RPMI7951 (cell line): ENCODE measurements at regions not wholly inside any gene's neighbourhood (a gene's known extent, or its start where the extent isn't known, plus 50 kb on each side); places are given as distances from the start of the nearest gene placed in this dataset.
A peak's percentile ranks its signal among the peaks of the same experiment; 100 is the strongest.
"Not testable (repeated sequence)": the region's sequence is repeated elsewhere in the genome, so short reads cannot be mapped to it uniquely, and the experiment has no call there.

Experiments used
- DNase-seq: peaks from one replicate; pipeline ENCODE4 v3.0.0-alpha.2; 2012; ENCODE audit warnings: low read depth

DNA sequence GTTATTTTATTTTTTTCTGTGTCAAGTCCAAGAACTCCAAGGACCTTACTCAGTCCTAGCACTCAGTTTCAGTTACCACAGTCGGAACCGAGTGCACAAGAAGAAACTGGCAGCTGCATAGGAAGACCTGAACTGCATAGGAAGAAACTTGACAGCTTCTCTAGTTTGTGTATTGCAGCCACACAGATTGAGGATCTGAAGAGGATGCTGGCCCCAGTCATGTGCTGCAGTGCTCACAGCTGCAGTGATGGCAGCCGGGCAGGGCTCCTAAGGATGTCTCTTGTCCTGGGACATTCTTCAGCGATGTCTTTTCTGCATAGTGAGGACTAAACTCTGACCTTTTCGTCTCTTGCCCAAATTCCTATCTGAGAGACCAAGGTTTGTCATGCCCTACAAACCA is 261.2 kb downstream of the STIM2 start:
- no peak for DNase-seq

DNA sequence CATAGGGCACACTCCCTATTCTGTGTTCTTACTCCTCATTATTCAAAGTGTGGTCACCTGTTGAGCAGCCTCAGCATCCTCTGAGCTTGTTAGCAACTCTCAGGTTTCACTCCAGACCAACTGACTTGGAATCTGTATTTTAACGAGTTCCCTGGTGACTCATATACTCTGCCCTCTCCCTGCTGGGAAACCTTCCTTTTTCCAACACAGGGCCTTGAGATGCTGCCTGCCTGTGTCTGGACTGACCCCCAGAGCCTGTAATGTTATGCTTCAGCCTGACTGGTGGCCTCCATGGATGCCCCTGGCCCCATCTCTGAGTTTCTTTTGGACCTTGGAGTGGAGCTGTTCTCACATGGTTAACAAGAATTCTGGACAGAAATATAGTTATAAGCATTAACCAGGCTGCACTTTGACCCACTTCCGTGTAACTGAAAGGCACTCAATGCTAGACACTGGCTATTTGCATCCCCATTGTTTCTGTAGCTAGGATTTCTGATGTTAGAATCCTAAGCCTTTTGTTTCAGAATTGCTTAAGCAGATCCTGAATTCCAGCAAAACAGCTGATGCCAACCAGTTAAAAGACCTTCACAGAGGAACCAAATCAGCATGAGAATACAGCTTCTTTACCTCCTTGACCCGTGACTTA is 262.6 kb downstream of the STIM2 start:
- DNase-seq, result no peak

DNA sequence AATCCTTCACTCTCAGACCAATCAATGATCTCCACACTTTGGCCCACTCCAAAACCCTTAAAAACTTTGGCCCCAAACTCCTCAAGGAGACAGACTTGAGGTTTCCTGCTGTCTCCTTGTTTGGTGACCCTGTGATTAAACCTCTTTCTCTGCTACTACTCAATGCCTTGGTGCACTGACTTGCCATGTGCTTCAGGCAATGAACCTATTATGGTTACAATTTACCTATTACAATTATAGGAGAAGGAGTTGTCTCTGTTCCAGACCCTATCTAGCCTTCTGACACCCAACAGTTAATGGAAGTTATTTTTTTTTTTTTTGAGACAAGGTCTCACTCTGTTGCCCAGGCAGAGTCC is 263.1 kb downstream of the STIM2 start:
- DNase-seq, result no peak

DNA sequence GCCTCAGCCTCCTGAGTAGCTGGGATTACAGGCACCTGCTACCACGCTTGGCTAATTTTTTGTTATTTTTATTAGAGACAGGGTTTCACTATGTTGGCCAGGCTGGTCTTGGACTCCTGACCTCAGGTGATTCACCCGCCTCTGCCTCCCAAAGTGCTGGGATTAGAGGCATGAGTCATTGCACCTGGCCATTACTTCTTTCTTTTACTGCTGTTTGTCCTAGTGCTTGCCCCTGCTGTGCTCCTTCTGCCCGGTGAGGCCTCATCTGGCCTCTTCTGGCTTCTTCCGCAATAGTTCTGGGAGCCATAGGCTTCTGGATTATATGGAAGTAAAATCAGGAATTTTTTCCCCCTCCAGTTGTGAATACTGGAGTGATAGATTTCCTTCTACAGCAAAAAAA is 266.3 kb downstream of the STIM2 start:
- DNase-seq, result not testable (repeated sequence)

DNA sequence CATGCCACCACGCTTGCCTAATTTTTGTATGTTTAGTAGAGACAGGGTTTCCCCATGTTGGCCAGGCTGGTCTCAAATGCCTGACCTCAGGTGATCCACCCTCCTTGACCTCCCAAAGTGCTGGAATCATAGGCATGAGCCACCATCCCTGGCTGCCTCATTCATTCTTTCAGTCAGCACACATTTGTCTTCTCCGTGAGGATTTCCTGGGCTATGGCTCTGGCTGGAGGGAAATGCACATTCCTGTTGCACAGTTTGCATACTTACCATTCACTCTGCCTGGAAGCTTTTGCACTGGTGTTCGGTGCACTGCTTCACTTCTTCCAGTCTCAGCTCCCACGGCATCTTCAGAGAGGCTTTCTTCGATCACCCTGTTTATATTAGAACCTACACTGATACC is 267.8 kb downstream of the STIM2 start:
- no peak for DNase-seq

DNA sequence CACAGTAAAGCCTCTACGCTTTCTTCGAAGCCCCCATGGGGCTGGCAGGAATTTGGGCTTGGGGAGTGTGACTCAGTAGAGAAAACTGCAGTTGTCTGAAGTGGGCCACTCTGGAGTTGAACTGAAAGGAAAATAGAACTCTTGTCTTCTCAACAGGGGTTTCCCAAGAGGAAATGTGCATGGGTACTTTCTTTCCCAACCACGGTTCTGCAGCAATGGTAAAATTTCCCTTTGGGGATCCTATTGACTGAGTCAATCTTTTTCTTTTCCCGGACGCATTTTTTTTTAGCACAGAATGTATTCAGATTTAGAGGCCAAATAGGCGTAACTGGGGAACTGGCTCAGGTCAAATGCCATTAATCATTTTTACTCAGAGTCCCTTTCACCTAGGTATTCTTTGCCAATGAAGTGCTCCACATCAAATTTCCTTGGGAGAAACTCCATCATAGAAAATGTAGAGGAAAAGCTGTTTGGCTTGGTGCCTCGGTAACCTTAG is 269.3 kb downstream of the STIM2 start:
- DNase-seq, result peak; percentile 8

DNA sequence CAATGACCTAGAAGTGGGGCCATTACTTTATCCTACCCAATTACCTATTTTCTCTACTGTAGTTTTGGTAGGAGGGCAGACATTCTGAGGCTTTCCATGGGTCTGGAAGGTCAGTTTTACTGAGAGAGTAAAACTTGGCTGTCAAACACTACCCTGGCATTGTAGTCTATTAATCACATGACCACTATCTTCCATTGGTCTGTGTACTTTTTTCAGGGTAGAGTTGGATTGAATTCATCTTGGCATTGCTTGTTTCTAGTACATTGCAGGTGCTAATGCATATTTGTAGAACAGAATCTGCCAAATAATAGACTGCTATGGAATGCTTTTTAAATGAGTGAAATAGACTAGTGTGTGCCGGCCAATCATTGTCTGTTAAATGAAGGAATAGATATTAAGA is 271.9 kb downstream of the STIM2 start:
- no peak for DNase-seq

DNA sequence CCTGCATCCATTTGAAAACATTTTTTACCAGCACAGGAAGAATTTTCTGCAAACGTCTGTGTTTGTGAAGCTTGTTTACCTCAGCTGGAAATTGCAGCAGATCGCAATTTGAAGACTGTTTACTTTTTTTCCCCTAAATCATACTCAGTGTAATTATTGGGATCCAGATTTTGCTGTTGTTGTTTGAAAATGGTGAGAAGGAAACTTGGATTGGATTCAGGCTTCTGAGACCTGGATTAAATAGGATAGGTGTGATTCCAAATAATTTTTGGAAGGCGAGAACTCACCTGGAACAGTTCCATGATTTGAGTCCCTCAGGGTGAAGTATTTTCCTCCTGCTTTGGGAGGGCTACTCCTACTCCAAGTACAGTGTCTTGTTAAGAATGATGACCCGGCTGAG is 279.8 kb downstream of the STIM2 start:
- DNase-seq, result no peak

DNA sequence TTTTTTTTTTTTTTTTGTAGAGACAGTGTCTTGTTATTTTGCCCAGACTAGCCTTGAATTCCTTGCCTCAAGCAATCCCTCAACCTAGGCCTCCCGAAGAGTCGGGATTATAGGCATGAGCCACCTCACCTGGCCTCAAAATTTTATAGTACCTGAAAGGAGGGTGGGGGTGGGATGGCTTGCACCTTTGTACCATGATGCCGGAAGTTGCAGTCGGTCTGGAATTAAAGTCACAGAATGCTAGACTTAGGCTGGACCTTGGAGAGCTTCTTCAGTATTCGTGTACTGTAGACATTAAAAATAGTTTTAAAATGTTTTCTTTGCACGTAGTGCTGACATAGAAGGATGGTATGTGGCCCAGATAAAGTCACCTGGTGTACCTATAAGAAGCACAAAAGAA is 280.9 kb downstream of the STIM2 start:
- no peak for DNase-seq

DNA sequence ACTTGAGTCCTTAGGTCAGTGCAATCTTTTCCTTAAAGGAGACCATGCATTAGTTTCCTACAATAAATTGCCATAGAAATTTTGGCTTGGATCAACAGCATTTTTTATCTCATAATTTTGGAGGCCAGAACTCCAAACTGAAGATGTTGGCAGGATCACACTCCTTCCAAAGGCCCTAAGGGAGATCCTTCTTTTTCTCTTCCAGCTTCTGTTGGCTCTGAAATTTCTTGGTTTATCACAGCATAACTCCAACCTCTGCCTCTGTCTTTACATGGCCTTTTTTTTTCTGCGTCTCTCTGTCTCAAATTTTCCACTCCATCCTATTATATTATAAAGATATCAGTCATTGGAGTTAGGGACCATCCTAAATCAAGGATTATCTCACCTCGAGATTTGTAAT is 282.2 kb downstream of the STIM2 start:
- no peak for DNase-seq

DNA sequence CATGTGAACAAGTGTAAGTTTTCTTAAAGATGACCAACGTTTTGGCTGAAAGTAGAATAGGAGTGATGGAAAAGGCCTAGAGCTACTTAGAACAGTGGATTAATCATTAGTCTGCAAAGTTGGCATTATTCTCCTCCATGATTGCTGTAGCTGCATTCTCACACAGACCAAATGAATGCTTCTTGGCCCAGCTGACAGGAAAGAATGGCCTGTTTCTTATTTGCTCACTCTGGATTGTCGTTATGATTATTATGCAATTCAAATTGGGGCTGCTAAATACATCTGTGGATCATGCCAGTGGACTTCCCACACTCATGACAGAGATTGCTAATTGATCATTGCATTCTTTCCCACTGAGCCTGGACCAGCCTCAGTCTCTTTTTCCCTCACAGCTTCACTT is 285.0 kb downstream of the STIM2 start:
- no peak for DNase-seq

DNA sequence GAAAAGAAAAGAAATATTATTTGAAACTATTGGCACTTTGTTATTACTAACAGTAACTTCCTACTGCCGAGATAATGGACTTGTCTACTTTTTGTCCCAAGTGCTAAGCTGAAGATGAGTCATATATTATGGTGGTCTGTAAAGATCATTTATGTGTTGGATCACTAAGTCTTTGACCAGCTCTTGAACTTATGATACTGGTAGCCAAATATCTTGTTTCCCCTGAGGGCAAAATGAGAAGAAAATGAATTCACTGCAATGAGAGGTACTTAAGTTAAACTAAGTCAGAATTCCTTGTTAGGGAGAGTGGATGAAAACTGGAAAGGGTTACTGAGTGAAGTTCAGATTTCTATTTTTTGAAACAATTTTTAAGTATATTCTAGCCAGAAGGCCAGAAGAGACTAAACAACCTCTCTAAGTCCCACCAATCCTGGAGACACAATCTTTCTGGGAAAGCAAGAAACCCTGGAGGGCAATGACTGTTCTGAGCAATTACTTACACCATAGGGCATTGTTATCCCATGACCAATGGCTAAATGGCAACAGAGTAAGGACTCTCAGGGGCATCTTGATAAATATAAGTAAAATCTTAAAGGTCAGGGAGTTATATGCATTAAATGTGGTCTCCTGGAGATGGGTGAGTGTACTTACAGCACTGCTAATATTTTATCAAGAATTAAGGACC is 287.7 kb downstream of the STIM2 start:
- peak; percentile 27 for DNase-seq

DNA sequence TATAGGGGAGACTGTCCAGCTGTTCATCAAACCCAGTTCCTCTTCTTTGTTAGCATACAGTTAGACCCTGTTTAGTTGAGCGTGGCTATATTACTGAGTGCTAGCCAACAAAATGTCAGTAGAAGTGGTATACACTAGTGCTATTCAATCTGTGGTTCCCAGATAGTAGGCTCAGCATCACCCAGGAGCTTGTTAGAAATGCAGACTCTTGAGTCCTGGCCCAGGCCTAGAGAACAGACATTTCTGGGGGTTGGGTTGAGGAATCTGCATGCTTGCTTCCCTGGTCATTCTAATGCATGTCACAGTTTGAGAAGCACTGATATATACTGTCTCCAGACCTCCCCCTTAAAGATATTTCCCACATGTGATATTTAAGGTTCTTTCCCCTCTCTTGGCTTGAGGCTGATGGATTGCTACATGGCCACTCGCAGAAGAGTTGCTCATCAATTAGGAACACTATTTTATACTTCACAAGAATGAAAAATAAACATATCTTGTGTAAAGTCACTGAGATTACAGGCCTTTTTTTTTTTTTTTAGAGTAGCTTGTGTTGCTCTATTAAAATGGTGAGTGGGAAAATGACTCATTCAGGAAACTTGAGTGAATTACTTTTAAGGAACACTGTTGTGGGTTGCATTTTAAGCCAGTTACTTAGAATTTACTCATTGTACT is 289.0 kb downstream of the STIM2 start:
- peak; percentile 28 for DNase-seq

DNA sequence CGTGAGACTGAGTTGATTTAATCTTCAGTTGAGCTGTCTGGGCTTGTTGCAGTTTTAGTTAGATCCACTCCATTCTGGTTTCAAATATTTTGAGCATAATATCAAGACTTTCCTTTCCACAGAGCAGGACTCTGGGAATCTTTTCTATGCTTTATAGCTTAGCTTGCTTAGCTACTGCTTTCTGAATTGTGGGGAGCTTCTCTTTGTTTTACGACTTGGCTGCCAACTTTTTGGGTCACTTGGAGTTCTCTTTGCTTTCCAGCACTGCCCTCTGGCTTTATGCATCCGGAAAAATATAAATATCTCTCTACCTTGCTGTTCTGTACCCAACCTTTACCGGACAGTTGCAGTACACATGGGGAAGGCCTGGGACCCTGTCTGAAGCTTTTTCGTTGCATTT is 292.1 kb downstream of the STIM2 start:
- DNase-seq, result no peak

DNA sequence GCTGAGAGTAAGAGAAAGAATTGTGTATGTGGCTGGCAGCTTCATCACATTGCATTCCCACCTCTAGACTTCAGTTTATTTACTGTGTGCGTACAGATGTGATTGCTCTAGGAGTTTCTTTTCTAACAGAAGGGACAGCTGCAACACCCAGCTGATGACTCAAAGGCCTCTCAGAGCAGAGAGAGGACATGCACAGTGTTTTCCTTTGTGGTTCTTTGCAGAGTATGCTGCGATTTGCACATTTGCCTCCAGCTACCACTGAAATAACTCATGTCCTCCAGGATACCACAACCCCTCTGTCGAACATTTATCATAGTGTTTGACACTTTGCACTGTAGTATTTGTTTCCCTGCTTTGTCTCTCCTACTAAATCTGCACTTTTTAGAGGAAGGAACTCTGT is 294.1 kb downstream of the STIM2 start:
- DNase-seq, result peak; percentile 62

DNA sequence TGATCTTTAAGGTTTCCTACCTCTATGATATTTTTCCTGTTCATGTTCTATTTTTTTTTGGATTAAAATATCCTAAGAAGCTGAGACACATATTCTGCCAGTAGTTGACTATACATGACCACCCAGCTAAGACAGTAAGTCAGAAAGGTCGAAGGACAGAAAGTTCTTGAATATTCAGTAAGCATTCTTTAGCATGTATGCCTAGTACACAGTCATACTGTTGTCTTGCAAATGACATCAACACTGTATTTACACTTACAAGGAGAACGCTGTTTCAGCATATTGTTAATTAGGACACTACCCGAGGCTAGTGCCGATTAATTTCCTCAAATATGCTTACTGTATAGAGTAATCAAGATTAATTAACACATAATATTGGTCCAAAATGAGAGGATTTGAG is 300.6 kb downstream of the STIM2 start:
- no peak for DNase-seq

DNA sequence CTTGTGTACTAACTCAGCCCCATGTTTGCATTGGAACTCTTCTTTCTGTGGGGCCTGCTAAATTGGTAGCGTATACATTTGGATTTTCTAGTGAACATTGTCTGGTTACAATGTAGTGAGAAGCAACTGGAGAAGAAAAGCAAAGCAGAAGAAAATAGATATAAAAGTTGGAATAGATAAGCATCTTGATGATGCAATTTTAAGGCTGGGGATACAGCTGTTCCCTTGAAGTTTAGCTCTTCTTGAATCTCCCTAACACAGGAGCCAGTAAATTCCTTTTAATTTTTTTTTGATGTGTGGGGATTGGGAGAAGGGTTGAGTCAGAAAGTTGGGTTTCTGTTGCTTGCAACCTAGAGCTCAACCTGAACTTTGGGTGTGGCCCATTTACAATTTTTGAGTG is 308.1 kb downstream of the STIM2 start:
- DNase-seq, result no peak

DNA sequence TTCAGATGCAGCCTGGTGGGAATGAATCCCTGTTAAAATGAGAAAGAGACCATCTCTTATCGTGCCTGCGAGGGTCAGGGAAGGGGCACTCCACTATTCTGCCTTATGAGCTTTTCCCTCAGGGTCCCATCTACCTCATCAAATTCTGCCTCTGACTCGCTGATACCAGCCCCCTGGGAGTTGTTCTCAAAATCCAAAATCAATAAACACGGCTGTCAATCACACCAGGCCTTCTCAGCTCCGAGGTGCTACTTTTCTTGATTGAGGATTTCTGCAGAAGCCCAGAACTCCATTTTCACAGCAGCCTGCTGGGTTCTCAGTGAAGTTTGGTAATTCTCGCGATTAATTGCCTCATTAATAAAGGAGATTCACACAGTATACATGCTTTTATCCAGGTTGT is 312.6 kb downstream of the STIM2 start:
- DNase-seq, result no peak

DNA sequence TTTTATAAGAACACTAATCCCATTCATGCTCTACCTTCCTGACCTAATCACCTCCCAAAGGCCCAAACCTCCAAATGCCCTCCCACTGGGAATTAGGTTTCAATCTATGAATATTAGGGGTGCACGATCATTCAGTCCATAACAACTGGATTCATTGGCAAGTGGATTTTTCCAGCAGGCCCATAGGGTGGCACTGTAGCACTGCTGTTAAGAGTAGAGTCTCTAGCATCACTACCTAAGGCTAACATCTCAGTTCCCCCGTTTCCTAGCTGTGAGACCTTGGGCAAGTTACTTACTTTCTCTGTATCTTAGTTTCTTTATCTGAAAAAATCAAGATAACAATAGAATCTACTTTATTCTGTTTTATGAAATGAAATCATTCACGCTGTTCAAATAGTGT is 315.8 kb downstream of the STIM2 start:
- no peak for DNase-seq

DNA sequence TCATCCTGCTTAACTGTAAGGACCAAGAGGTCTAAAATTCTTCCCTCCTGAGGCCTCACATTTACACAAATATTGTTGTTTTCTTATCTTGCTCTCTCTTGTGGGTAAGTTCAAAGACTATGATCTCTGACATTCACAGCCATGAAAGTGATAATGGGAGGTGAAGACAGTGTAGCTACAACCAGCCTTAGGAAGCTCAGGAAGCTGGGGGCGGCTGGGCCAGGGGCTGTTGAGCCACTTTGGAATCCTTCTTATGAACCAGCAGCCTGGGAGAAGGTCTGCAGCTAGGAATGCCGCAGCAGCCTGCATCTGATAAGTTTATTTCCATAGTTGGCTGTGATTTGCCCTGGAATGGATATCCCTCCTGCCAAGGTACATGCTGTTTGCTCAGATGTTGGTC is 316.2 kb downstream of the STIM2 start:
- DNase-seq, result no peak

DNA sequence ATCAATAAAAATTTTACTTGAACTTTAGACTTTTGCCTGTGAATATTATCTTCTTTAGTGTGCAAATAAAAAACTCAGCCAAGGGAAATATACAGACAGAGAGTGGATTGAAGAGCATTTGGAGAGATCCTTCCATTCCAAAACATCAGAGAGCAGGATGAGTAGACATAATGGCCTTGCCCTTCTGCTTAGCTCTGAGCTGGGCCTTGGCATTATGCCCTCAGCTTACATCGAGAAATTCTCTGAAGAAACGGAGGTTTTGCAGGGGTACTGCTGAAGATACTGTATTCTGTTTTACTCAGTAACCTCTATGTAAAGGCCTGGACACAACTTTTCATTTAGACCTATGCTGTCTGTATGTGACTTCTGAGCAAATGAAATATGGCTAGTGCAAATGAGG is 317.4 kb downstream of the STIM2 start:
- no peak for DNase-seq

DNA sequence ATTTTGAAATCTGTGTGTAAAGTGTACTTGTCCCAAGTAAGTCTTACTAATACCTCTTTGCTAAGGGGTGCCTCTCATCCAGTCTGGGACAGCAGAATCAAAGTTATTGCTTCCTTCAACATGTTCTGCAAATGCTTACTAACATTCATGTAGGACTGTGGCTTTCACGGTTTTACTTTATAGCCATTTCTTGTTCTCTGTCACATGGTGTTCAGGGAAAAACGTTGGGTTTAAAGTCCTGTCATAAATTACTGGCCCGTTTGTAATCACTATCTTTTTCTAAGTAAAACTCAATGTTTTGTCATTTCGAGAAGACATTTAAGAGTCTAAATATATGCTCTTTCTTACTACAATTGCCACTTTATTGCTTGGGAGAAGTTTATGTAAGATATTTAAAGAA is 321.1 kb downstream of the STIM2 start:
- no peak for DNase-seq

DNA sequence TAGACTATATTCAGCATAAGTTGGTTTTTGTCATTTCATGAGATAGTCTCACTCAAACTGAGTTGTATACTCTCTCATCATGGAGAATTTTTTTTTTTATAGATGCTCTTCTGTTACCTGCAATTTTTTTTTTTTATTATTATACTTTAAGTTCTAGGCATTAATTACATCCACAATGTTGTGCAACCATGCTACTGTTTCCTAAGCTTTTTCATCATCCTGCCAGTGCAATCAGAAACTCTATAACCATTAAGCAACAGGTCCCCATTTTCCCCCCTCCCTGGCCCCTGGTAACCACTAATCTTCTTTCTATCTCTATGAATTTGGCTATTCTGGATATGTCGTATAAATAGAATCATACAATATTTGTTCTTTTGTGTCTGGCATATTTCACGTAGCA is 321.6 kb downstream of the STIM2 start:
- DNase-seq, result no peak
